Esophagus mucosa (tissue), 1 donor: ENCODE measurements at regions not wholly inside any gene's neighbourhood (a gene's known extent, or its start where the extent isn't known, plus 50 kb on each side); places are given as distances from the start of the nearest gene placed in this dataset.
A peak's percentile ranks its signal among the peaks of the same experiment; 100 is the strongest.

ENCODE experiments used
- ATAC-seq: fragments of 200-7000 bp; cut with Tn5 transposase; one replicate; pipeline ENCODE4 v1.9.1; 2020
- donor health status: DM: yes; HTN: yes; CAD: no.

DNA sequence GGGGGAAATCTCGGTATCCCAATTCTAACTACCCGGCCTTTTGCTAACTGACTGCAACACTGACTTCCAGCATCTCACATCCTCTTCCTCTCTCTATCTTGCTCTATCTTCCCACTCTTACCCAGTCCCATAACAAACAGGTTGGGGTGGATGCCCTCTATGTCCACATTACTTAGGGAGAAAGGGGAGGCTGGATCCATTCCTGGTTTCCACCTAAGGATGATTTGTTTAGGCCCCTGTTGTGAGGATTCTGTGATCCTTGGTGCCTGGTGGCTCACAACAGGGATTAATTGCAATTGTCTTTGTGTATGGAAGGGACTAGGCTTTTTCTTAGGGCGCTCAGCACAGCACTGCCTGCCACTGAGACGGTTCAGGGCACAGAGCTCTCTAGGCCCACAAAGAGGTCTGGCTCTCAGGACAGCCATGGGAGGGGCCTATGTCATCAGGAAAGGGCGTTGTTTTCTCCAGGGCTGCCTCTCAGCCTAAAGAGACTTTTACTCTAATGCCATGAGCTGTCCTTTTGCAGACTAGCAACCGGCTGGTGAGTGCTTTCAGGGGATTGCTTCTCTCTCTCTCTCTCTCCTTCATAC is 612.1 kb upstream of the SALL1 start:
- ATAC-seq: no peak

DNA sequence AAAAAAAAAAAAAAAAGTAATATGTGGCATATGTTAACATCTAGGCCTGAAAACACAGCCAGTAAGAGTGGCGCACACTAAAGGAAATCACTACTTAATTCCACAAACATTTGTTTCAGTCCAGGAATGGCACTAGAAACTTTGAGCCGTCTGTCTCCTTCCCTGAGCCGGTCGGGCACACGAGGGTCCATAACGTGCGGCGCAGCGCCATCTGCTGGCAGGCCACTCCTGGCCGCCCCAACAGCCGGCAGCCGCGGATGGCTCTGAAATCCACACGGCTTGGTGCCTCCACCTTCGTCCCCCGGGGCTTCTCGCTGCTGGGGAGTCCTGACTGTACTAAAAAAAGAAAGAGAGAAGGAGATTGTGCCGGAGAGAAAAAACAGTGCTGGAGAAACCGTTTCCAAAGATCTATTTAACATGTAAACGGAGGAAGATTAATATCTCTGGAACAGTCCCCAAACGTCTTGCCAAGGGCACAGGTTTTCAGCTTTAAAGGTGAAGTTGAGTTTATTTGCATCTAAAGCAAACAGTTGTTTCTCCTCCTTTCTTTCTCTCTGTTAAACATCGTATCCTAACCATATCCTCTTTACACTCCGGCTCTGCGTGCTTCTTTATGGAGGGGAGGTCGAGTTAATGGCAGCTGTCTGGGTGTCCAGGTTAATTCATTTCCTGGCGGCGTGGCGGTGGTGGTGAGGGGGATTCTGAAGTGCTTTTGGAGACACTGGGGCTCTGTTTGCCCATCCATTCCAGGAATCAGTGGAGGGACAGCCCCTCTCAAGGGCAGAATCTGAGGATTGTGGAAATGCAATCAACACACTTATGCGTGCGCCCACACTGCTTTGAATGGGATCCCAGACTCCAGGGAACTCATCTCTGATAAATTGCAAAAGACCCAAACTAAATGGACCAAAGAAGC is 611.3 kb upstream of the SALL1 start:
- peak; percentile 82 for ATAC-seq

- ATAC-seq: no peak
Observed at GRCh38 chr16:51761001-51761400, 609.9 kb upstream of the SALL1 start.

GRCh38 chr16:51759999-51760398 is 608.9 kb upstream of the SALL1 start:
- no peak for ATAC-seq

DNA sequence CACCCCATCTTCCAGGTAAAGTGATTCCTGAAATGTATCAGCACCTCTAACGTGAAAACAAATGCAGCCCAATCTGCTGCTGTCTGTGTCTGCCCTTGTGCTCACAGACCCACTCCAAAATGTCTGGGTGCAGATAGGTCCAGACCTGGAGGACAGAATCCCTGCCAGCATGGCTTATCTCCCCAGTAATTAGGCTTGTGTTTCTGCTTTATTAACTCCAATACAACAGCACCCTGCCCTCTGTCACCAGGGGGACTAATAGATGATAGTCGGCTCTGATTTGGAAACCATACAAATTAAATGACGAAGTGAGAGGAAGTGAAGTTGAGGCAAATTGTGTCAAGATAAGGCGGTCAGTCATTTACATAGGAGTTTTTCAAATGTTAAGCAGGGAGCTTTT is 608.3 kb upstream of the SALL1 start:
- ATAC-seq: no peak

GRCh38 chr16:51757921-51758479 is 606.9 kb upstream of the SALL1 start:
- no peak for ATAC-seq

GRCh38 chr16:51757505-51757904 is 606.4 kb upstream of the SALL1 start:
- no peak for ATAC-seq

- ATAC-seq: no peak
Observed at GRCh38 chr16:51757124-51757470, 606.0 kb upstream of the SALL1 start.

DNA sequence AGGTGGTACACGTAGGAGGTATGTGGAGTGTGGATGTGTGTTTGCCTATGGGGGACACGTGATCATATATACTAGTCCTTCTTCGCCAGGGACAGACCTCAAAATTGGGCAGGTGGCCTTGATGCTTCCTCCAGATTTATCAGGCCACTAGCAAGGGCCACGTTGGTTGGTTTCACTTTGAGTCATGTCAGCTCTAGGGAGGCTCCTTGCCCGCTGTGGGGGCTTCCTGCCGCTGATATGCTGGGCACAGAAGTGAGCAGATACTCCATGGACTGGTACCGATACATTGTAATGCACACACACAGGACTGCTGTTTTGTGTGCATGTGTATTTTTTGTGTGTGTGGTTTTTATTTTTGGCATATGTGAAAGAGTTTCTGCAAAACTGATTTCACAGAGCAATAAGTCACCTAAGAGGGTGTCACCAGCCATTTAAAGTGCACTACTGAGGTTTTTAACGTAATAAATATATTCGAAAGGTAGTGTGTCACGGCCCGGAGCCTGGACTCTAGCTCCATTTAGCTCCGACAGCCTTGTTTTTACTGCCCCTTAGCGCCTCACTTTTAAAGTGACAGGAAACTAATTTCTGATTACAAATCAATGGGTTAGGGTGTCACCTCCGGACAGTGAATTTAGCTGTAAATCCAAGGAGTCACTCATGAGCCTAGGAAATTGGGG is 605.5 kb upstream of the SALL1 start:
- ATAC-seq: no peak

- ATAC-seq: no peak
Observed at GRCh38 chr16:51755577-51756355, 604.7 kb upstream of the SALL1 start.

DNA sequence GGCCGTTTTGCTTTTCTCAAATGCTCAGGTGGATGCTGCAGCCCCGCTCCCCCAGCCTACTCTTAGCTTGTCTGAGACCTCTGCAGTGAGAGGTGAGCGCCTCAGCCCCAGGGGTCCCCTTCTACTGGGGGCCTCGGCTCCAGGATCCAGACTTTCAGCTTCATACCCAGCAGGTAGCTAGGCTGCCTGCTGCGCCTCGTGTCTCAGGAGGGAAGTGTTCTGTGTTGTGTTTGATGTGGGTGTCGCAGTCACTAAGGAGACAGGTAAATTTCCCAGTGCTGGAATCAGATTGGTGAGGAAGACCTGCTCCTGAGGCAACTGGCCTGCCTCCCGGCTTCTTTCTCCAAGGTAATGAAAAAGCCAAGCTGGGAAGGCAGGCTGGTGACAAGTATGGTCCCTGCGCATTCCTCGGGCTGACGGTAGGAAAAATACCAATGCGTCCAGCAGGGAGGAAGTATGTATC is 604.0 kb upstream of the SALL1 start:
- ATAC-seq: no peak

DNA sequence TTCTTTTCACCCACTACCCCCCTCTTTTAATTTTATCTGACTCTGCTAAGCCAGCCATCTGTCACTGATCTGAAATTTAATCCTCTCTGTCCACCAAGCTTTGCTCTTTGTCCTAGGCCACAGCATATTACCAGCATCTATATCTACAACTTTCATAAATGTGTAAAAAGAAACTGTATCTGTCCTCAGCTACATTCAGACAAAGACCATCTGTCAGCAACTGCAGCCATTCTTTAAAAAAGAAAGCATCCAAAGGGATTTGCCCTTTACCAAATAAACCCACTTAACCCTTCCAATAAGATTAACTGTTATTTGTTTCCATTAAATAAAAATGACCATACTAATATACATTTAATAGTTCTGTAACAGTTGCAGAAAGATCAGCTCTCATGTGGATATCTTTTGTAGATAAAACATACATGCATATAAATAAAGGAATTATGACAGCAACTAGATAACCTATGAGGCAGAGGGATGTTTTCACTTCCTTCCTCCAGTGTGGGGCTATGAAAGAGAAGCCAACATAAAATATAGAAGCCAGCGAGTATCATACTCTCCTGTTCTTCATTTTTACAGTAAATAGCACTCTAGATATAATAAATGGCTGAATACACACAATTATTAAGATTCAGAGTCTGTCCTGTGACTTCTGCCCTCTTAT is 602.5 kb upstream of the SALL1 start:
- no peak for ATAC-seq

- ATAC-seq: no peak
Observed at GRCh38 chr16:51752438-51752995, 601.4 kb upstream of the SALL1 start.

GRCh38 chr16:51747329-51747728 is 596.3 kb upstream of the SALL1 start:
- no peak for ATAC-seq

- no peak for ATAC-seq
Observed at GRCh38 chr16:51734220-51734619, 583.1 kb upstream of the SALL1 start.

DNA sequence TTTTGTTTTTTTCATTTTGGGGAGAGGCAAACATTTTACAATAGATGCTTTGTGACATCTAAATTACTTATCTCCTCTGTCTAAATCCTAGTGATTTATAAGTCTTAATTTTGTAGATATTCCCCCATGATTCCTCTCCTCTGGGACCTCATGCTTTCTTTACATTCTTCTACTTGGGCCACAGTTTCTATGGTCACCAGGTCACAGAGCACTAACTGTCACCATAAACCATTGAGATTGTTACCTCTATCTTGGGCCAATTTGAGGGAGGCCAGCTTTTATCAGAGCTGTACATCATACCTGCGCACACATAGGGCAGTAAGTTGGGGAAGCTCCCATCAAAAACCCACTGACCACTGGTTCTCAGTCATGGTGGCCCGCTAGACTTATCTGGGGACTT is 582.1 kb upstream of the SALL1 start:
- ATAC-seq: no peak

- ATAC-seq: no peak
Observed at GRCh38 chr16:51731160-51731559, 580.1 kb upstream of the SALL1 start.

GRCh38 chr16:51723036-51723724 is 572.1 kb upstream of the SALL1 start:
- ATAC-seq: no peak

DNA sequence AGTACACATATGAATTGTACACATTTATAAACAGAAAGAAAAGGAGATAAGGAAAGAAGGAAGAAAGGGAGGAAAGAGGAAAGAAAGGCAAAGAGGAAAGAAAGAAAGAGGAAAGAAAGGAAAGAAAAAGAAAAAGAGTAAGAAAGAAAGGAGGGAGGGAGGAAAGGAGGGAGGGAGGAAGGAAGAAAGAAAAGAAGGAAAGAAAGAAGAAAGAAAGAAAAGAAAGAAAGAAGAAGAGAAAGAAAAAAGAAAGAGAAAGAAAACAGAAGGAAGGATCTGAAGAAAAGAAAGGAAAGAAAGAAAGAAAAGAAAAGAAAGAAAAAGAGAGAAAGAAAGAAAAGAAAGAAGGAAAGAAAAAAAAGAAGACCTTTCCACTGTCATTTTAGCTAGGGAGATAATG is 571.4 kb upstream of the SALL1 start:
- ATAC-seq: no peak

DNA sequence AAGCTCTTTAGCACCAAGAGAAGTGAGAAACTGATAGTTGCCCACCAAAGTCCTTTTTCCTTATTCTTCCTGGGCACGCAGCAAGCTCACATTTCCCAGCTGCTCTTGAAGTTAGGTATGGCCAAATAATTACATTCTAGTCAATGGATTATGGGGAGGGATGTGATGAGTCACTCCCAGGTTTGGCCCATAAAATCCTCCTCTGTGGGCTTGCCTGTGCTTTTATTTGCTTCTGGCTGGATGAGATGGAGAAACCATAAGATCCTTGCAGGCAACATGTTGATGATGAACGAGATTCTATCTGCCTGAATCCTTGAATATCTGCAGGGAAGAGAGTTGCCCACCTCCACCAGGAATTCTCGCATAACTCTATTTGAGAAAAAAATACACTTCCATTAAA is 568.3 kb upstream of the SALL1 start:
- no peak for ATAC-seq

GRCh38 chr16:51716195-51716594 is 565.1 kb upstream of the SALL1 start:
- ATAC-seq: no peak
